NCI-H1105 treated with DMSO at 0.1 percent for 48 hours (cell line): ENCODE measurements at regions not wholly inside any gene's neighbourhood (a gene's known extent, or its start where the extent isn't known, plus 50 kb on each side); places are given as distances from the start of the nearest gene placed in this dataset.

Experiments used
- DNase-seq: peaks from one replicate; lab custom pipeline; 2025; lab: John Stamatoyannopoulos, UW

GRCh38 chrX:42096265-42096920 lies 173.0 kb upstream of the CASK start:
- DNase-seq = no peak

- no peak for DNase-seq
These were observed 170.9 kb upstream of the CASK start for GRCh38 chrX:42094218-42094617.

GRCh38 chrX:42093756-42094155 lies 170.4 kb upstream of the CASK start:
- no peak for DNase-seq

DNA sequence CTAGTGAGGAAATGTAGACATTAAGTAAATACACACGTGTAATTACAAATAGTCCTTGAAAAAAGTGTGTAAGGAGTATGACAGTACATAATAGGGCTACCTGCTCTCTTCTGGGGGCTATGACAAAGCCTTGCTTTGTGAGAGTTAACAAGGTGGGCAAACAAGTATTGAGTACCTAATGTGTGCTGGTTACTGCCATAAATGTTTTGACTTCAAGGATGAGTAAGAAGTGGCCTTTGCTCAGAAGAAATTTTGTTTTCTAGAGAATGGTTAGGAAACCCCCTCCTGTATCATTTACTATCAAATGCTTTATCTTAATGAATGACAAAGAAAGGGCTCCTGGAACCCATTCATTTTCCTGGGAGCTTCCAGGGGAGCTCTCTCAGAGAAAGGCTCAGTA lies 167.0 kb upstream of the CASK start:
- no peak for DNase-seq

DNA sequence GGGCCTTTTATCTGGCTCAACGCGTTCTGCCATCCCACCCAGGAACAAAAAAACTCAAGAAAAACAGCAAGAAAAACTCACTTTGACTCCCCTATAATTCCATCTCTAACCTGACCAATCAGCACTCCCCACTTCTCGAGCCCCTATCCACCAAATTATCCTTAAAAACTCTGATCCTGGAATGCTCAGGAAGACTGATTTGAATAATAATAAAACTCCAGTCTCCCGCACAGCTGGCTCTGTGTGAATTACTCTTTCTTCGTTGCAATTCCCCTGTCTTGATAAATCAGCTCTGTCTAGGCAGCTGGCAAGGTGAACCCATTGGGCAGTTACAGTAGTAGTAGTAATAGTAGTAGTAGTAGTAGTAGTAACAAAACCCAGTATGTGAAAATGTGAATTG lies 165.7 kb upstream of the CASK start:
- no peak for DNase-seq

GRCh38 chrX:42087960-42088359 lies 164.6 kb upstream of the CASK start:
- DNase-seq = no peak

- no peak for DNase-seq
These were observed 162.5 kb upstream of the CASK start for GRCh38 chrX:42085836-42086235.

DNA sequence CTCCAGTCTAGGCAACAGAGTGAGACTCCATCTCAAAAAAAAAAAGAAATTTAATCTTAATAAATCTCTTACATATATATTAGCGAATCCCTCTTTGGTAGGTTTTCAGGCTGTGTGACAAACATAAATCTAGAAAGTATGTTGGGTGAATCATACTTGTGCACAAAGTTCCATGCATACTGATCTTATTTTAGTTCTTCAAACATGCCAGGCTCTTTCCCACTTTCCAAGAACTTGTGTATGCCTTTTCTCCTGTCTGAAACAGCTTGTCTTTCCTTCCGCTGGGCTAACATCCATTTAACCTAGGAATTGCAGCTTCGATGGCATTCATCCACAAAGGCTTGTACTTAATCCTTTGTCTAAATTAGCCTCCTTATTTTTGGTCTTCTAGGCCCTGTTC lies 156.6 kb upstream of the CASK start:
- DNase-seq = no peak

GRCh38 chrX:42077675-42078074 lies 154.3 kb upstream of the CASK start:
- no peak for DNase-seq

GRCh38 chrX:42075032-42075431 lies 151.7 kb upstream of the CASK start:
- DNase-seq = no peak

DNA sequence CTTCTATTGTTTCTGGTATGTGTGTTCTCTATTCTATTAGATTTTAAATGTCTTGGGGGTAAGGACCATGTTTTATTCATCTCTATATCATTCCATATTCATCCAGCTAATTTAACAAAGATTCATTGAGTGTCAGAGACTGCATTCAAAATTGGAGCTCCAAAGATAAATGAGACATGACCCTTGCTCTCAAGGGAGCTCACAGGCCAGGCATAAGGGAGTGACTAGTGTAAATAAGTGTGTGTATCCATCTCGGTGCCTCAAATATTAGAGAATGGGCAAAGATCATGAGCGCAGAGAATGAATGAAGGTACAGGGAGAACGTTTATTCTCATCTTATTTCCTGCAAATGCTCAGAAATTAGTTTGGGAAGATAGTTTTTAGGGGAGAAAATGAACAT lies 150.1 kb upstream of the CASK start:
- DNase-seq = no peak

GRCh38 chrX:42070866-42071265 lies 147.5 kb upstream of the CASK start:
- no peak for DNase-seq

GRCh38 chrX:42054256-42054655 lies 130.9 kb upstream of the CASK start:
- DNase-seq = no peak

GRCh38 chrX:42050345-42050744 lies 127.0 kb upstream of the CASK start:
- DNase-seq = no peak

- DNase-seq = no peak
These were observed 124.5 kb upstream of the CASK start for GRCh38 chrX:42047886-42048285.

GRCh38 chrX:42028109-42028508 lies 104.8 kb upstream of the CASK start:
- DNase-seq = no peak

- DNase-seq = no peak
These were observed 104.1 kb upstream of the CASK start for GRCh38 chrX:42027367-42028000.

DNA sequence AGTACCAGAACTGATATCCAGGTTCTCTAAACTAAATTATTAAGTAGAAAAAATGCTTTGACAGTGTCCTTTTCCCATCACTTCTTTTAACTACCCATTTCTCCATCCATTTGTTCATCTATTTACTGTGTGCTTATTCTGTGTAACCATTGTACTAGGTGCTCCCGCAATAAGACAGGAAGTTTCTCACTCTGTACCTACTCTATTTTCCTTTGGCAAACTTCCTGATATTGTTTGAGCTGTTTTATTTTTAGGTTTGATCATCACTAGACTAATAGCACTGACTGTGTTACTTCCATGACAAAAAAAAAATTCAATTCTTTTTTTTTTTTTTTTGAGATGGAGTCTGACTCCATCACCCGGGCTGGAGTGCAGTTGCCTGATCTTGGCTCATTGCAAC lies 102.5 kb upstream of the CASK start:
- DNase-seq = no peak

- DNase-seq = no peak
These were observed 99.8 kb upstream of the CASK start for GRCh38 chrX:42023122-42023521.

- no peak for DNase-seq
These were observed 98.8 kb upstream of the CASK start for GRCh38 chrX:42022158-42022557.

DNA sequence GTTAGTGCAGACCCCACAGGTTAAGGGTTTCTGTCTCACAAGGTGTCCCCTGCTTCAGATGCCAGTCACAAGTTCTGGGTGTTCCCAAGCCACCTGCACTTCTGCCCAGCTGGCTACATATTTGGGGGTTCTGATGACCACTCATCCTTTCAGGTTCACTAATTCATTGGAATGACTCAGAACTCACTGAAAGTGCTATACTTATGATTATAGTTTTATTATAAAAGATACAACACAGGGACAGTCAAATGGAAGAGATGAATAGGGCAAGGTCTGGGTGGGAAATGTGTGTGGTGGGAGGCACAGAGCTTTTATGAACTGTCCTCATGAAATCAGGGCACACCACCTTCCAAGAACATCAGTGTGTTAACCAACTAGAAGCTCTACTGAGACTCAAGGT lies 97.7 kb upstream of the CASK start:
- DNase-seq = no peak

DNA sequence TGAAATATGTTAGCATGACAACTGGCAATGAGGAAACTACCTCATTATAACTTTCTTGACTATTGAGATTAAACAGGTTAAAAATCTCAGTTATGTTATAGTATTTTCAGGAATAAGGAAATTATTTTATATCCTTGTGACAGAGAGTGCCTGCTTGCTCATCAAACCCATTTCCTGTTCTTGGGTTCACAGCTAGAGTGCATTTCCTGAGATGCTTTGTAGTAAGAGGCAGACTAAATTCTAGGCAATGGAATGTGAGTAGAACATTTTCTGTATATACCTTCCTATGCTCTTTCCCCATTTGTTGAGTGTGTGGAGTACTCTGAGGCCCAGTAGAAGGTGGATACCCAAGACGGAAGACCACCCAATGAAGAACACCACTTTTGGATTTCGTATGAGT lies 96.9 kb upstream of the CASK start:
- DNase-seq = no peak

DNA sequence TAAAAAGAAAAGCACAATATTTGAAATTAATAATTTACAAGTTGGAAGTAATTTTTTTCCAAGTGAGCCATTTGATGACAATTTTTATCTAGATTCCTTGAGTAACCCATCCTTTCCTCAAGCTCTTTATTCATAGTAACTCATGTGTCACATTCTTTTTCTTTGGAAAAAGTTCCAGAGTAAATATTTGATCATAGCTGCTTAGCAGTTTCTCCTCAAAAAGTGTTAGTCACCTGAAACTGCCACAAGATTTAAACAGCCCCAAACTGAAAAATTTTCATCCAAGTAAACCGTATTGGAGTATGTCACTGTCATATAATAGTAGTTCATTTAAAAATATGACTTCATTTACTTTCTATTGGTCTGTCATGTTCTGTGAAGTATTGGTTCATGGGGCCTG lies 94.6 kb upstream of the CASK start:
- DNase-seq = no peak

DNA sequence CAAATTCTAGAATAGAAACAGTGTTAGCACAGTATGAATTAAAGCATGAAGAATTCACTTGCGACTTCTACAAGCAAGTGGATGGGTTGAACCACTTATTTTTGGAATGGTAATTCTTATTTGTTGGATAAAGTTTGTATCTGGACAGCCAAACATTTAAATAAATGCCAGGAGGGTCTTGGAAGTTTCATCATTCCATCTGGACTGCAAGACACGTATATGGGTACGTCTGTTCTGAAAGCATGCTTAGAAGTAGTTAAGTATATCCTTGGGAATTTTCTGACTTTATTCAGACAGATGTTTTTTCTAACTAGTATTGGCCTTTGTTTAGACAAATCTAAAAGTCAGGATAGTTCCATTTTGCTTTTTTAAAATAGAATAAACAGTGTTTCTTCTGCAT lies 77.5 kb upstream of the CASK start:
- no peak for DNase-seq
